Activated naive CD4-positive, alpha-beta T cell treated with anti-CD3 and anti-CD28 coated beads, Interleukin-2, amount 50 U/mL, for 16 hours (primary cell): ENCODE measurements at regions not wholly inside any gene's neighbourhood (a gene's known extent, or its start where the extent isn't known, plus 50 kb on each side); places are given as distances from the start of the nearest gene placed in this dataset.

Experiments used
- DNase-seq: peaks from one replicate; pipeline ENCODE4 v3.0.0-alpha.2; 2020

DNA sequence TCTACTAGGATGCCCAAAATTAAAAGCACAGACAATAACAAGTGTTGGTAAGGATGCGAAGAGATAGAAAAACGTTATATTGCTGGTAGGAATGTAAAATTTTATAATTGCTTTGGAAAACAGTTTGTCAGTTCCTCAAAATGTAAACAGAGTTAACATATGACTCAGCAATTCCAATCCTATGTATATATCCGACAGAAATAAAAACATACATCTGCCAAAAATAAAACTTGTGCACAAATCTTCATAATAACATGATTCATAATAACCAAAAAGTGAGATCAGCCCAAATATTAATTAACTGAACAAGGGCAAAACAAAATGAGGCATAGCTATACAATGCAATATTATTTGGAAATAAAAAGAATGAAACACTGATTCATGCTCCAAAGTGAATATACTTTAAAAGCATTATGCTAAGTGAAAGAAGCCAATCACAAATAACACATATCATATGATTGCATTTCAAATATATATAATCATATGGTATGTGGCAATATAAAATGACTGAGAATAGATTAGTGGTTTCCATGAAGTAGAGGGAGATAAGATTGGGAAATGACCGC, 609.3 kb downstream of the IGSF11 start:
- DNase-seq = no peak

DNA sequence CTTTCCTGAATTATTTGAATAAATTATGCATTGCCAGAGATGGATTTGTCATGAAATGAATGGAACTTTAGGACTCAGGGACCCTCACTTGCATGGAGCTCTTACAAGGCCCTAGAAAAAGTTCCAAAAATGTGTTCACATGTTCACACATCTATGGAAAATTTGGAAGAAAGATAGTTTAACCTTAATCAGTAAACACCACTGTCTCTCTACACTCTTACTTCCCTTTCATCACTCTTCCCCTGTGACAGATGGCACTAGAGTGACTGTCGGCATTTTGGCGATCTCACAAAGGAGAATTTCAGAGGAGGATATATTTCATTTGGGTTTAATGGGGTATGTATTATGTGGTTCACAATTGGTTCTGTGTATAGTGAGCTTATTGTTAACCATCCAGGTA, 600.8 kb downstream of the IGSF11 start:
- no peak for DNase-seq

DNA sequence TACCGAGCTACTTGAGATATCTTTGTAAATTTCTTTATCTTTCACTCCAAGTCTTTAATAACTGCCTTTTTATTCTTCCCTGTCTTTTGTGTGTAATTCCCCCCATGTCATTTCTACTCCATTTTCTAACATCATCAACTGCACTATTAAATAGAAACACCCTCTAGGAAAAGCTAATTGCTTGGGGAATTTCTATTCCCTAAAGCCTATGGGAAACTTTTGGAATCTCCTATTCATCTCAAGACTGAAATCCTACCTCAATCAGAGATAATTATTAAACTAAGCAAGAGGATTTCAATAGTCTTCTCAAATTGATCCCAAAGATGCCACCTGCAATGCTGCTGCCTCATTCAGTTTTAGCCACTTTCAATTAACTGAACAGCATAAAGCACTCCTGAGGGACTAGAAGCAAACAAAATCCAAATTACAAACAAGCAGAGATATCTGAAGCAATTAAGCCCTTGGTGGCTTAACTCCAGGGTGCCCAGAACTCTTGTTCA, 598.7 kb downstream of the IGSF11 start:
- DNase-seq = no peak

DNA sequence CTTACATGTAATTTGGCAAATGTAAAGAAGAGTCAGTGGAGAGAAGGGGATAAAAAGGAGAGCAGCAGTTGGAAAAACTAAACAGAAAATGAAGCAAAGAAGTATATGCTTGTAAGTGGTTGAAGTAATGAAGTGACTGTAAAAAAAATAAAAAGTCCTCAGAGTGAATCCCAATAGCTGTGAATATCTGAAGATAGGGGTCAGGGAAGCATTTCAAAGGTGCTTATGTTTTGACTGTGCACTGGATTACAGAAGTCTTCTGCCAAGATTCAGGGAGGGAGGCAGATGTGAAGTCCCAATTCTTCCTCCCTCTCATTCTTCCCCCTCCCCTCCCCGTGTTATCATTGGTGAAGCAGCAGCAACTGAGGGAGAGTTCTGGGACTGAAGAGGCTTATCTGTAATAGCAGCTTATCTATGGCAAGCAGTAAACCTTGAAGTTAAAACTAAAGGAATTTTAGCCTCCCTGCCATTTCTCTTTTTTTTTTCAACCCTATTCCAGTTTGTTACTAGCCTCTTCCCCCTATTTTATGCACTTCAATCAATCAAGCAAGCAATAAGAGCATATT, 597.9 kb downstream of the IGSF11 start:
- no peak for DNase-seq

DNA sequence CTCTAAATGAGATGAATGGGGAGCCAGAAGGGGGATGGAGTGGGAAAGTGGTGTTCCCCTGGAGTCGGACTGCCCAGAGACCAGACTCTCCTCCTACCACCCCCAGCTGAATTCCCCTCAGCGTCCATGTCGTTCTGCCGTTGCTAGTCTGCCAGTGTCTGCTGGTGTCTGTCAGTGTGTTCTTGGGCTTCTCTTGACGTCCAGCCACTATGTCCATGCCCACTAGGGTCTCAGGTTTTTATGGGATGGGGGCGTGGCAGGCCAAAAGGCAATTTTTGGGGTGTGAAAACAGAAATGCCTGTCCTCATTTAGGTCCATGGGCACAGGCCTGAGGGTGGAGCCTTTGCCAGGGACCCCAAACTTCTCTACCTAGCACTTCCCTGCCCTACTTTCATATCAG, 589.6 kb downstream of the IGSF11 start:
- DNase-seq = no peak

- DNase-seq = no peak
Measured at GRCh38 chr3:118447339-118447738, 587.3 kb downstream of the IGSF11 start.

DNA sequence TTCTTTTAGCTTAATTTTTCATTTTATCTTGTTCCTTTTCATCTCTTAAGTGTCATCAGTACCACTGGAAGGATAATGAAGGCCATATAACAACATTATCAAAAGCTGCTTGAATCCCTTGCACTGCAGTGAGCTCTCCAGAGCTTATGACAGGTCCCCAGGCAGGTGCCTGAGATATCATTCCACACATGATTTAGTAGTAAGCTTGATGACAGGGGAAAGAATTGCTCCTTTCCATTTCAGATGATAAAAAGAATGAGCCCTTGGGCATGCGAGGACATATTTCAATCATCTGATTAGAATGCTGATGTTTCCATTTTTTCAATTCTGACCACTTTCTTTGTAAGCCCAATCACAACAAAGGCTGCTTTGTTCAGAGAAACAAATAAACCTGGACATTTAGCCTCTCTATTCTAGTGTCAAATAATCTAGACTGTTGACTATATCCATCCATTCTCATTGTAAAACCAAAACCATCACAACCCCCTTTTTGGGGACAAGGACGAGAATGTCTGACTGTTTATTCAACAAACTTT, 567.8 kb downstream of the IGSF11 start:
- no peak for DNase-seq

DNA sequence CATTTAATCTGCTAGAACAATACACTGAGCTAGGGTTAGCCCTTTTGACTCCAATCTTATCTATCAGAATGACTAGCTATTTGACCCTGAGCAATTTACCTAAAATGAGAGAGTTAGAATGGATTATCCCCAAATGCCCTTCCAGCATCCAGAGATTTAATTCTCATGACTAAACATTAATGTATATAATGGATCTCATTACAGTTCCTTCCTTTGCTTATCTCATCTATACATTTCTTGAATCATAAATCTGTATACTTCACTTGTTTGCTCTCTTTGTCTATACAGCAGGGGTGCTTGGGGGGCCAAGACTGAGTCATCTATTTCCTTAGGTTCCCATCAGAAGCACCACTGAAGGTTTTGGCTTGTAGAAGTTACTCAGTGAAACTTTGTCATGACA, 565.8 kb downstream of the IGSF11 start:
- no peak for DNase-seq

GRCh38 chr3:118472586-118472985, 562.1 kb downstream of the IGSF11 start:
- no peak for DNase-seq

DNA sequence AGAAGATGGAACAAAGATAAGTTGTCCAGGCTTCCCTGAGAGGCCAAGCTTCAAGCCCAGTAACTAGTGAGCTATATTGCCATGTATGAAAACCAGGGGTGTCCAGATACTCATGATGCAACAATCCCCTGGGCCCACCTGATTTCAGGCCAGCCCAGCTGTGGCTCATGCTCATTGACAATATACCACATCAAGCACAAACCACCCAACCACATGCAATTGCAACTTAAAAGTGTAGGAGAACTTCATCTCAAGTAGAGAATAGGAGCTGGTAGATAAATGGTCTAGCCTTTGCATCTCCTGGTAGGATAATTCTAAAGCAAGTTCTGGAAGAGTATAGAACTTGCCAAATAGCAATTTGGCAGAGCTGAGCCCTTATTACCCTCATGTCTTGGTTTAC, 561.3 kb downstream of the IGSF11 start:
- no peak for DNase-seq

GRCh38 chr3:118476885-118477618, 557.6 kb downstream of the IGSF11 start:
- DNase-seq = no peak

- DNase-seq = no peak
Measured at GRCh38 chr3:118477768-118478167, 556.9 kb downstream of the IGSF11 start.

GRCh38 chr3:118478706-118479276, 555.9 kb downstream of the IGSF11 start:
- no peak for DNase-seq

GRCh38 chr3:118479376-118479775, 555.3 kb downstream of the IGSF11 start:
- DNase-seq = no peak

DNA sequence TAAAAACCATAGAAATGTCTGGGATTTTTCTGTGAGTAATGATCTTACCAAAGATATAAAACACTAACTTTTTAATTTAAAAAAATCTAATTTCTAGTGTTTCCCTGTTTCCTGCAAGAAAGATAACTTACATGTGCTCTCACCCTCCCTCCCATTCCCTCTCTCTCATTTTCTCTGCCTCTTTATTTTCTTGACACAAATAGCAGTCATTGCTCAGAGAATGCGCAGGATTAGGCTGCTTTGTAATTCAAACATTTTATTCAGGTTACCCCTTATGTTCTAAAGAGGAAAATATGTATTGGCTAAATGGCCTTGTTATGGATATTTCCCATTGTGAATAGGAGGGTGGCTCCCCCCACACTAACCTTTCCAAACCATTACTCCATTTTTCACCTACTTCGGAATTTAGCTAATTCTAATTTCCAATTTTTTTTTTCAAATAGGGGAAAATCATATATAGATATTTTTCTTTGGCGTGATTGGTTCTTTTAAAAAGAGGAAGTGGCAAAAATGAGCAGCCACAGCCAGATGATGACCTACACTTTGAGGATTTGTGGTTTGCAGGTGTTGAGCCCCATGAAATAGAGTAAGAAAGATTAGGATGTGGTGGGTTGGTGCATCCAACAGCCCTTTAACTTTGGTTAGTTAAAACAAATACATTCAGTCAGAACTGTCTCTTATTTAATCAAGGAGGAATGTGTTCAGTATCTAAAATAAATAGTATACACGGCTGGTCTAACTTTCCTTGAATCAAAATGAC, 554.4 kb downstream of the IGSF11 start:
- no peak for DNase-seq

DNA sequence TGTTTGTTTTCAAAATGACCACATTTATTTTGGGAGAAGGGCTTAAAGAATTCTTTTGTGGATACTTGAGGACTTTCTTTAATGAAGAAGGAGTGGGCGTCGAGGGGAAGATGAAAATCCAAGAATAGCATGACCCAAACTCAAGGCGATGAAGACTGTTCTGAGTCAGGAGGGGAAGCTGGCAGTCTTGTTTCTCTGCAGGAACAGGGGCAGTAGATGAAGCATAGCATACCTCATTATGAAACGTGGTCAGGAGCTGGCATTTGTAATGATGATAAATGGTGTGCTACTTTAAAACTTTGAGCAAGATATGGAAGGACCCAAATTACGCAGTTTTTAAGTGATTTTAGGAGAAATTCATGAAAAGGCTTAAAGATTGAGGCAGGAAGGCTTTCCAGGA, 549.0 kb downstream of the IGSF11 start:
- no peak for DNase-seq

- DNase-seq = no peak
Measured at GRCh38 chr3:118487734-118488133, 546.9 kb downstream of the IGSF11 start.

GRCh38 chr3:118488732-118489131, 545.9 kb downstream of the IGSF11 start:
- no peak for DNase-seq

DNA sequence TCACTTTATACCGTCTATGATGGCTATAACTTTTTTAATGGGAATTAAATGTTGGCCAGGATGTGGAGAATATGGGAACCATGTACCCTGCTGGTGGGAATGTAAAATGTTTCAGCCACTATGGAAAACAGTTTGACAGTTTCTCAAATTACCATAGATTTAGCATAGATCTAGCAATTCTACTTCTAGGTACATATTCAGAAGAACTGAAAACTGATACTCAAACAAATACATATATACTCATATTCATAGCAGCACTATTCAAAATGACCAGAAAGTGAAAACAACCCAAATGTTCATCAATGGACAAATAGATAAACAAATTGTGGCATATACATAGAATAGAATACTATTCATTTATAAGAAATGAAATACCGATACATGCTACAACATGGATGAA, 539.4 kb downstream of the IGSF11 start:
- no peak for DNase-seq

DNA sequence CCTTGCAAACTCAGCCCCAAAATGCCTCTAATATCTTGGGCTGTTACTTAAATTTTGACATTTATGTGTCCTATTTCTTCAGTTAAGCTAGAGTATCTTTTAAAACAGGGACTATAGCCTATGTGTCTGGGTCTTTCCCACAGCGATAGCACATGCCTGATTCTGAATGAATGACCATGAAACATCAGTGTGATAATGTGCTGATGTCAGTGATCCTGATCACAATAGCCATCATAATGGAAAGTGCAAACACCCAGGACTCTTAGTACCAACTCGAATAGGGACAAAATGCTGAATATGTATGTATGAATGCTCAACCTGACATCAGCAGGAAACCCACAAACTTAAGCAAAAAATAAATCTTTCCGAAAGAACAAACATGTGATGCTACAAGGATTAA, 537.4 kb downstream of the IGSF11 start:
- DNase-seq = no peak

DNA sequence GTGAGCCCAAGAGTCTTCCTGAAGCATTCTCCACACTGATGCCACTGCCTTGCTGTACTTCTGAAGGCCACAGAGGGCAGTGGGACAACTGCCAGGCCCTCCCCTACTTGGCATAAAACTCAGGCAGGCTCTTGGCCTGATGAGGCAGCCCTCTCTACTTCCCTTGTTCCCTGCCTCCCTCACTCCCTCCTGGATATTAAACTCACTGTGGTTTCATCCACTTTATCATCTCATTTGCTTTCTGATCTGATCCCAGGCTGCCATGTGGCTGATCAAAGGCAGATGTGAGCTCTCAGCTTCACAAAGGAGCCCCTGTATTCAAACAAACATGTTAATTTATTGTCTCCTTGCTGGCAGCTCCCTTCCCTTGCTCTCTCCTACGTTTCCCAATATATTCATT, 533.5 kb downstream of the IGSF11 start:
- no peak for DNase-seq

DNA sequence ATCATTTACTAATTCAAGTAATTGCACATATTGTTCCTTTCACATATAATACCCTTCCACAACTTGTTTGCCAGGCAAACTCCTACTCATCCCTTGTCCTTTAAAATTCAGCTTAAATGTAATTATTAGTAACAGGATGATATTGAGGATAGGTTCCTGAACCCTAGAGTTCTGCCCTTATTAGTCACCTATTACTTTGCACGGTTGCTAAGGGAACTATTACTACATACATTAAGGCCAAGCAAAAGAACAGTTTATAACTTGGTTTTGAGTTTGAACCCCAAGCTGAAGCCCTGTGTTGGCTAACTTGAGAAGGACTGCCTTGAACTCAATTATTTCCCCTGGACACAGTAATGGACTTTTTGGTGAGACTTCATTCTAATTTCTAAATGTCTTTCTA, 529.7 kb downstream of the IGSF11 start:
- DNase-seq = no peak

- no peak for DNase-seq
Measured at GRCh38 chr3:118505784-118506183, 528.9 kb downstream of the IGSF11 start.
